GM12892 (cell line): ENCODE measurements at regions not wholly inside any gene's neighbourhood (a gene's known extent, or its start where the extent isn't known, plus 50 kb on each side); places are given as distances from the start of the nearest gene placed in this dataset.

Experiments
- POLR2A ChIP-seq: IDR thresholded peaks from 2 replicates; pipeline ENCODE4 v1.6.1; 2011; ENCODE audit warnings: low read depth, low read length, control low read depth
- POLR2AphosphoS5 ChIP-seq: IDR thresholded peaks from 2 replicates; pipeline ENCODE4 v1.6.1; 2011; ENCODE audit warnings: low read depth, low read length, control low read depth
- TAF1 ChIP-seq: IDR thresholded peaks from 2 replicates; pipeline ENCODE4 v1.6.1; 2011; ENCODE audit warnings: low read depth, mild to moderate bottlenecking, control low read depth, low read length, borderline replicate concordance

- TF ChIP-seq POLR2A = no peak
- TF ChIP-seq POLR2AphosphoS5 = no peak
- no peak for TF ChIP-seq TAF1
These were observed 61.8 kb upstream of the CPLX2 start for GRCh38 chr5:175809531-175810121.
